Stromal cell of bone marrow (primary cell): ENCODE measurements at regions not wholly inside any gene's neighbourhood (a gene's known extent, or its start where the extent isn't known, plus 50 kb on each side); places are given as distances from the start of the nearest gene placed in this dataset.
"Not testable (repeated sequence)": the region's sequence is repeated elsewhere in the genome, so short reads cannot be mapped to it uniquely, and the experiment has no call there.

Experiments
- DNase-seq: peaks from one replicate; pipeline ENCODE4 v3.0.0-alpha.2; 2012; ENCODE audit warnings: low read depth

GRCh38 chr18:11380968-11381367, 228.4 kb upstream of the SLC35G4 start:
- no peak for DNase-seq

GRCh38 chr18:11379660-11380059, 229.7 kb upstream of the SLC35G4 start:
- DNase-seq: no peak

GRCh38 chr18:11377766-11378540, 228.6 kb upstream of the PIEZO2 start:
- no peak for DNase-seq

GRCh38 chr18:11372163-11372562, 222.8 kb upstream of the PIEZO2 start:
- DNase-seq: no peak

GRCh38 chr18:11369556-11369955, 220.2 kb upstream of the PIEZO2 start:
- no peak for DNase-seq

GRCh38 chr18:11368020-11368419, 218.7 kb upstream of the PIEZO2 start:
- DNase-seq: no peak

GRCh38 chr18:11367351-11367750, 218.0 kb upstream of the PIEZO2 start:
- no peak for DNase-seq

GRCh38 chr18:11366410-11366809, 217.0 kb upstream of the PIEZO2 start:
- peak; percentile 80 for DNase-seq

- DNase-seq: no peak
Observed at GRCh38 chr18:11362856-11363255, 213.5 kb upstream of the PIEZO2 start.

GRCh38 chr18:11361862-11362261, 212.5 kb upstream of the PIEZO2 start:
- DNase-seq: not testable (repeated sequence)

GRCh38 chr18:11357678-11358077, 208.3 kb upstream of the PIEZO2 start:
- no peak for DNase-seq

GRCh38 chr18:11344576-11344975, 195.2 kb upstream of the PIEZO2 start:
- DNase-seq: not testable (repeated sequence)

- no peak for DNase-seq
Observed at GRCh38 chr18:11343096-11343495, 193.7 kb upstream of the PIEZO2 start.

- not testable (repeated sequence) for DNase-seq
Observed at GRCh38 chr18:11342115-11342514, 192.7 kb upstream of the PIEZO2 start.

- no peak for DNase-seq
Observed at GRCh38 chr18:11339188-11339775, 189.9 kb upstream of the PIEZO2 start.

GRCh38 chr18:11336241-11336640, 186.9 kb upstream of the PIEZO2 start:
- DNase-seq: no peak

GRCh38 chr18:11327391-11328009, 178.1 kb upstream of the PIEZO2 start:
- no peak for DNase-seq

GRCh38 chr18:11324956-11325882, 175.8 kb upstream of the PIEZO2 start:
- peak; percentile 87 for DNase-seq

- no peak for DNase-seq
Observed at GRCh38 chr18:11324510-11324909, 175.1 kb upstream of the PIEZO2 start.

- no peak for DNase-seq
Observed at GRCh38 chr18:11323359-11323819, 174.0 kb upstream of the PIEZO2 start.

GRCh38 chr18:11322716-11323115, 173.3 kb upstream of the PIEZO2 start:
- DNase-seq: no peak

GRCh38 chr18:11322006-11322405, 172.6 kb upstream of the PIEZO2 start:
- DNase-seq: no peak
